ENCODE measurements at regions not wholly inside any gene's neighbourhood (a gene's known extent, or its start where the extent isn't known, plus 50 kb on each side); places are given as distances from the start of the nearest gene placed in this dataset.

DNA sequence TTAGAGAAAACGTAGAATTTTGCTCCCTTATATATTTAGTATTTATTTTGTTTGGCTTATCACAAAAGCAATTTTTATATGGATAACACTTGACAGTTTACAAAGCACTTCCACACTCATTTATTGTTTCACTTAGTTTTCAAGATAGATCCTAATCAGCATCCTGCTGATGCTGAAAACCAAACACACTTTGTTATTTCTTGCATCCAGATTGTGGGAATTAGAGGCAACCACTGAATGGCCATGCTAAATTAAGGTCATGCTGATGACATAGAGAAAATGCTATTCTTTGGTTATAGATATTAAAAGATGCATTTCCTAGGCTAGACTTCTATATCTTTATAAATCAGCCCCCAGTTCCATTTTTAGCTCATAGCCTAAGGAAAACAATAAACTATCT, 474.1 kb upstream of the KCNMB2 start:
- no peak overlapping the region for H3K4me3 ChIP-seq (ENCODE audit: low read length)
- no peak for DNase-seq (ENCODE audit: low read depth)
- TF ChIP-seq, protein P1, sequence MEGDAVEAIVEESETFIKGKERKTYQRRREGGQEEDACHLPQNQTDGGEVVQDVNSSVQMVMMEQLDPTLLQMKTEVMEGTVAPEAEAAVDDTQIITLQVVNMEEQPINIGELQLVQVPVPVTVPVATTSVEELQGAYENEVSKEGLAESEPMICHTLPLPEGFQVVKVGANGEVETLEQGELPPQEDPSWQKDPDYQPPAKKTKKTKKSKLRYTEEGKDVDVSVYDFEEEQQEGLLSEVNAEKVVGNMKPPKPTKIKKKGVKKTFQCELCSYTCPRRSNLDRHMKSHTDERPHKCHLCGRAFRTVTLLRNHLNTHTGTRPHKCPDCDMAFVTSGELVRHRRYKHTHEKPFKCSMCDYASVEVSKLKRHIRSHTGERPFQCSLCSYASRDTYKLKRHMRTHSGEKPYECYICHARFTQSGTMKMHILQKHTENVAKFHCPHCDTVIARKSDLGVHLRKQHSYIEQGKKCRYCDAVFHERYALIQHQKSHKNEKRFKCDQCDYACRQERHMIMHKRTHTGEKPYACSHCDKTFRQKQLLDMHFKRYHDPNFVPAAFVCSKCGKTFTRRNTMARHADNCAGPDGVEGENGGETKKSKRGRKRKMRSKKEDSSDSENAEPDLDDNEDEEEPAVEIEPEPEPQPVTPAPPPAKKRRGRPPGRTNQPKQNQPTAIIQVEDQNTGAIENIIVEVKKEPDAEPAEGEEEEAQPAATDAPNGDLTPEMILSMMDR (conservative IDR thresholded peaks at IDR 0.05; ENCODE audit: low read length), result no peak

DNA sequence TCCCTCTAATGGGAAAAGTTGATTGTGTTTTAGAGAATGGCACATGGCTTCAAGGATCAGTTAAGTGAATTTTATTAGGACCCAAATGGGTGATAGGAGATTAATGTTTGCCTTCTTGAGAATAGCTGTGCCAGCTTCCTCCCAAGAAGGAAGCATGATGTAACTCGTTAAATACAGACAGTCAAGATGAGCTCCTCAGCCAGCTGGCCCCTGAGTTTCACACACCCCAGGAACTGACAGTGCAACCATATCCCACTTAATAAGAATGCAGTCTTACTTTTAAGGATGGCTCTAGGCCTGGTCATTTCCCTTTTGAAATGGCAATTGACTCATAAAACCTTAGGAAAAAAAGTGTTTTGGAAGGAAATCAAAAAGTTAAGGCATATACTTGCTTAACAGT, 472.8 kb upstream of the KCNMB2 start:
- no peak overlapping the region for H3K4me3 ChIP-seq (ENCODE audit: low read length)
- TF ChIP-seq, protein P1 (conservative IDR thresholded peaks at IDR 0.05; ENCODE audit: low read length), result no peak
- DNase-seq (ENCODE audit: low read depth), result peak; percentile 75

DNA sequence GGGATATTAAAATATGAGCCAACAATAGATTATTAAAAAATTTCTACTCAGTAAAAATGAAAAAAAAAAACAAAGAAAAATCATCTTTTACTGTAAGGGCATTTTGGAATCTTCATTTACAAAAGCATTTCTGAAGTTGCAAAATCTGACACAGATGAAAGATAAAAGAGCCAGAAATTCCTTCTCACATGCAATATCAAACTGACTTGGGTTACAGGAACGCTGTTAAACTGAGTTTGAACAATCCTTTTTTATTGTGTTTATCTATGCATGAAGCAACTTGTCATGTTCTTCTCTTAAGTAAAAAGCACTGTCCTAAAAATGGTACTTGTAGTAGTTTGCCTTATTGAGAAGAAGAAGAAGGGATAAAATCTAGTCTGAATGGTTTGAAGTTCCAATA, 468.5 kb upstream of the KCNMB2 start:
- peak; percentile 79 for DNase-seq (ENCODE audit: low read depth)
- H3K4me3 ChIP-seq (ENCODE audit: low read length), result no peak overlapping the region
- TF ChIP-seq, protein P1 (conservative IDR thresholded peaks at IDR 0.05; ENCODE audit: low read length), result no peak

DNA sequence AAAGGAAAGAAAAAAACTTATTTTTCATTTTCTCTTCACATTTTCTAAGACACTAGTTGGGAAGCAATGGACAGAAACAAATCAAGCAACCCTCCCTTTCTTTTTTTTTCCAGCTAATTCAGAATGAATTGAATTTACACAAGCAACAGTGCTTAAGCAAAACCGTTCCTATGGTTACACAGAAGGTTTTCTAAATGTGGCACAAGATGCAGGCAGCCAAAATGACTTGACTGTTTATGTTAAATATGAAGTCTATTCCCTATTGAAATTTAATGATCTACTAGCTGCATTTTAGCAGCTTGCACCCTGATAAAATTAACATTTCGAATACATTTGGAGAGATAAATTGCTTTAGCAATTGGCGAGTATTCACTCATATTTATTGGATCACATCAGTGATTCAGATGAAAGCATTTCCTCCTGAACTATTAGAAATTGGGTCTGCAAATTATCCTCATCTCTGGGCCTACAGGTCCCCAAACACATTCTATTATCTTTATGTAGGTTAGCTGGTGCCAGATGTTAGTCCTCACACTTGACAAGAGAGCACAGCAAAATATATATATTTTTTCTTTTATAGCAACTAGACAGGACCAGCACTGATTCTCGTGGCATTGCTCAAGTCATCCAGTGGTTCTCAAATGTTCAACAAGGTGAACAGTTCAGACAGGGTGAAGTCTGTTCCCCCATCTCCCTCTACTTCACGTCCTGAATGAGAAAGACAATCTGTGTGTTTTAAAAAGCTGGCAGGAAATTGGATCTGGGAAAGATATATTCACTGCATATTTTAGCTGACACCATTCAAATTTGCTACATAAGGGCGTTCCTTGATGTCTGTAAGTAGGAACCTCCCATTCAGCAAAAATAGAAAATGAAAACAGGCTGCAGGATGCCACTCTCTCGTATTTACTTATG, 463.6 kb upstream of the KCNMB2 start:
- TF ChIP-seq, protein P1 (conservative IDR thresholded peaks at IDR 0.05; ENCODE audit: low read length), result no peak
- no peak overlapping the region for H3K4me3 ChIP-seq (ENCODE audit: low read length)
- peak; percentile 52 for DNase-seq (ENCODE audit: low read depth)

DNA sequence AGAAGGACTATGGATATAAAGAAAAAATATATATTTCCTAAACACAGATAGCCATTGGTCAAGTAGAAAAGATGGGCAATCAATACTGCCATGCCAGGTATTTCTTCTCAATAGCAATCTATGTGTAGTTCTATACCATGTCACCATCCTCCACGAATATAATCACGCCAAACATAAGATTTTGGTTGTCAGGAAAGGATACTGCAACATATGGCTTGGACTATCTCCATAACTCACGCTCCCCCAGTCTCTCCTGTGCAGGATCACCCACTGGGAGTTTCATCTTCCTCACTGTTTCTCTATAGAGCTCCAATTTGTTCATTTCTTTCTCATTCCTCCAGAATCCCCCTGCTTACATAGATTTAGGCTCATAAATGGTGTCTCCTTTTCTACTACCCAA, 462.9 kb upstream of the KCNMB2 start:
- DNase-seq (ENCODE audit: low read depth), result no peak
- TF ChIP-seq, protein P1 (conservative IDR thresholded peaks at IDR 0.05; ENCODE audit: low read length), result no peak

DNA sequence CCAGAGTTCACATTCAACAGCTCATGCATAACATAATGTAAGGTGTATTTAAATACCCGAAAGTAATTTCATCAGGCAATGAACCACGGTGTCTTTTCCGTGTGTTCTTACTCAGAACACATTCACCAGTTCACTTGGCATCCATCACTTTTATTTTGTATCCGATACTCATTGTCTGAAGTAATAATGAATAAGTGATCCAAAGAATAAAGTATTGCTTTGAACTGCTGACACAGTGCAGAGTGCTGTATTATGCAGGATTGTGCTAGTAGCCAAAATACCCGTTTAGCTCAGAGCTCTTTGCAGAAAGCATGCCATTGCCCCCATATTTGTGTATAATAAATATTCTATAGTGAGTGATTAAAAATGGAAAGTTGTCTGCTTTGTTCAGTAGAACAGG, 460.9 kb upstream of the KCNMB2 start:
- H3K4me3 ChIP-seq (ENCODE audit: low read length), result no peak overlapping the region
- DNase-seq (ENCODE audit: low read depth), result no peak
- TF ChIP-seq, protein P1 (conservative IDR thresholded peaks at IDR 0.05; ENCODE audit: low read length), result no peak

More for the DNA sequence above, 462.9 kb upstream of the KCNMB2 start:
- H3K4me3 ChIP-seq (ENCODE audit: low read length), result no peak overlapping the region

DNA sequence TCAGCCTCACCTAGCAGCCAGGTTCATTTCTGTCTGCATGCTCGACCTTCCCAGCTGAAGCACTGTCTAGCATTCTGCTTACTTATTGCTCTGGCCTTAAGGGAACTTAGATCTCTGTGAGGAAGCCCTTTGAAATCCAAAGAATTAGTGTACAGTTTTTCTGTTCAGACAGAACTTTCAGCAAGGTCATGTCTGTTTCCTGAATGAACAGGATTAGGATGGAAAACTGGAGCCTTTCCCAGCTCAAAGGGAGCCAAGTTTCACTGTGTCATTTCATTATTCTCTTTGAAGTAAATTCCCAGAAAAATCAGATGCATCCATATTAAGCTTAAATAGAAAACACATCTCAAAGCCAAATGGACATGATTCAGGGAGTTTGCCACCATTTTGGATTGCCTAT, 457.3 kb upstream of the KCNMB2 start:
- DNase-seq (ENCODE audit: low read depth), result peak; percentile 63
- TF ChIP-seq, protein P1 (conservative IDR thresholded peaks at IDR 0.05; ENCODE audit: low read length), result no peak

More for the DNA sequence above, 457.3 kb upstream of the KCNMB2 start:
- H3K4me3 ChIP-seq (ENCODE audit: low read length), result no peak overlapping the region

Data from AG10803 (cell line).